GM12878 (cell line): ENCODE measurements at regions not wholly inside any gene's neighbourhood (a gene's known extent, or its start where the extent isn't known, plus 50 kb on each side); places are given as distances from the start of the nearest gene placed in this dataset.

Experiments
- ATAC-seq: fragments of 200-7000 bp; cut with Tn5 transposase; 3 replicates; pipeline ENCODE4 v1.9.1; 2020; ENCODE audit warnings: mild to moderate bottlenecking, moderate library complexity
- BruUV-seq: library from RNA; stranded (reverse); fragments of 400-500 nt; replicated peaks from 2 replicates; lab custom pipeline; 2021; lab: Mats Ljungman, UMichigan
- CTCF ChIA-PET: fragments of 300-600 bp; sonication (Branson Sonifier 250); formaldehyde crosslinking; extraction: SDS; loops from one replicate; lab custom pipeline; 2021; ENCODE audit warnings: inconsistent platforms; lab: Yijun Ruan, JAX
- POLR2A ChIA-PET: fragments of 350-600 bp; formaldehyde crosslinking; extraction: SDS; loops from one replicate; lab custom pipeline; 2021; ENCODE audit warnings: inconsistent platforms; lab: Charles Lee
- RAD21 ChIA-PET: fragments of 300-600 bp; sonication (Branson Sonifier 250); formaldehyde crosslinking; loops from one replicate; lab custom pipeline; 2023; ENCODE audit warnings: antibody characterized with exemption; ENCODE audit not compliant: unreplicated experiment; lab: Charles Lee
- SMC1A ChIA-PET: fragments of 300-600 bp; sonication (Branson Sonifier 250); formaldehyde crosslinking; loops from one replicate; lab custom pipeline; 2023; ENCODE audit not compliant: unreplicated experiment, uncharacterized antibody; lab: Charles Lee
- DNase-seq: peaks from one replicate; pipeline ENCODE4 v3.0.0-alpha.2; 2011; ENCODE audit warnings: low read depth, low spot score
- FAIRE-seq: peaks from 3 replicates; lab custom pipeline; 2011; peaks lifted over from hg19 to GRCh38; lab: Jason Lieb, UNC
- H2AFZ ChIP-seq: 2 replicates; pipeline ENCODE4 v1.6.0; 2011; ENCODE audit warnings: low read depth, low read length, control low read depth; ENCODE audit not compliant: control insufficient read depth
- H3K27ac ChIP-seq: 2 replicates; pipeline ENCODE4 v1.5.1; 2011; ENCODE audit warnings: control low read depth; ENCODE audit not compliant: control insufficient read depth, insufficient read depth
- H3K27me3 ChIP-seq, 2 experiments: replicated peaks in 1 of 2; 2 replicates each; pipeline versions ENCODE4 v1.6.0 to v1.6.1; 2011; ENCODE audit warnings: low read length in 1 of 2; ENCODE audit not compliant: control insufficient read depth in 2 of 2, insufficient read depth in 2 of 2
- H3K36me3 ChIP-seq, 2 experiments: 2 replicates each; pipeline ENCODE4 v1.5.1; 2011; ENCODE audit warnings: low read length in 1 of 2; ENCODE audit not compliant: control insufficient read depth in 2 of 2, insufficient read depth in 2 of 2
- H3K4me1 ChIP-seq: 2 replicates; pipeline ENCODE4 v1.6.1; 2011; ENCODE audit warnings: mild to moderate bottlenecking, low read length, moderate library complexity, mixed read lengths; ENCODE audit not compliant: control insufficient read depth, insufficient read depth
- H3K4me2 ChIP-seq: 2 replicates; pipeline ENCODE4 v1.6.0; 2011; ENCODE audit warnings: control low read depth; ENCODE audit not compliant: control insufficient read depth, insufficient read depth
- H3K4me3 ChIP-seq: fragments of 200-600 bp; sonication (generic); 2 replicates; pipeline ENCODE4 v1.5.1; 2016
- H3K79me2 ChIP-seq: 2 replicates; pipeline ENCODE4 v1.6.0; 2011; ENCODE audit warnings: low read length; ENCODE audit not compliant: control insufficient read depth, insufficient read depth
- H3K9ac ChIP-seq: 2 replicates; pipeline ENCODE4 v1.8.0; 2011; ENCODE audit warnings: low read length, control low read depth, mixed read lengths; ENCODE audit not compliant: control insufficient read depth, insufficient read depth
- H3K9me3 ChIP-seq: replicated peaks from 3 replicates; pipeline ENCODE4 v1.5.1; 2011; ENCODE audit warnings: mild to moderate bottlenecking, low read length; ENCODE audit not compliant: control insufficient read depth, insufficient read depth
- H4K20me1 ChIP-seq: 2 replicates; pipeline ENCODE4 v1.6.0; 2011; ENCODE audit not compliant: control insufficient read depth, insufficient read depth
- CEBPZ ChIP-seq: fragments of 150-350 bp; IDR thresholded peaks from 2 replicates; pipeline ENCODE4 v1.6.1; 2016; ENCODE audit warnings: low read depth, low read length
- CTCF ChIP-seq, 3 experiments: IDR thresholded peaks in 2 of 3; conservative IDR thresholded peaks in 1 of 3; 2 replicates each; pipeline ENCODE4 v1.5.1; 2011; ENCODE audit warnings: low read depth in 3 of 3, low read length in 3 of 3, mild to moderate bottlenecking in 3 of 3, control low read depth in 2 of 3, moderate library complexity in 2 of 3, inconsistent platforms in 1 of 3, mixed read lengths in 1 of 3; ENCODE audit not compliant: control insufficient read depth in 2 of 3, insufficient read depth in 1 of 3; ENCODE audit errors: extremely low read depth in 1 of 3
- E2F8 ChIP-seq: fragments of 450-650 bp; IDR thresholded peaks from 2 replicates; pipeline ENCODE4 v1.6.1; 2018; ENCODE audit warnings: mild to moderate bottlenecking, low read depth, moderate library complexity; ENCODE audit not compliant: partially characterized antibody
- FOXK2 ChIP-seq: fragments of 450-650 bp; IDR thresholded peaks from 2 replicates; pipeline ENCODE4 v1.6.1; 2017; ENCODE audit warnings: mild to moderate bottlenecking, moderate library complexity
- LARP7 ChIP-seq: fragments of 450-650 bp; IDR thresholded peaks from 2 replicates; pipeline ENCODE4 v1.6.1; 2017; ENCODE audit warnings: mild to moderate bottlenecking
- RAD21 ChIP-seq: IDR thresholded peaks from 2 replicates; pipeline ENCODE4 v1.6.1; 2011; ENCODE audit warnings: mild to moderate bottlenecking, low read depth, low read length, moderate library complexity; ENCODE audit not compliant: insufficient read depth
- RELA ChIP-seq: fragments of 450-650 bp; IDR thresholded peaks from 2 replicates; pipeline ENCODE4 v1.8.0; 2014; ENCODE audit warnings: borderline replicate concordance; ENCODE audit not compliant: partially characterized antibody
- RELB ChIP-seq: fragments of 450-650 bp; IDR thresholded peaks from 2 replicates; pipeline ENCODE4 v1.6.1; 2017; ENCODE audit warnings: low read depth, mild to moderate bottlenecking, moderate library complexity
- SMC3 ChIP-seq: IDR thresholded peaks from 2 replicates; pipeline ENCODE4 v1.6.1; 2011; ENCODE audit warnings: low read length, improper control_type of control experiment, borderline replicate concordance
- ZNF217 ChIP-seq: fragments of 450-650 bp; IDR thresholded peaks from 2 replicates; pipeline ENCODE4 v1.6.1; 2017; ENCODE audit warnings: antibody characterized with exemption, mild to moderate bottlenecking
- ZSCAN29 ChIP-seq: fragments of 450-650 bp; IDR thresholded peaks from 2 replicates; pipeline ENCODE4 v1.6.1; 2017; ENCODE audit warnings: mild to moderate bottlenecking, moderate library complexity
- WGBS: methylation state at CpG from one replicate; pipeline ENCODE4 v1.1.6; 2016; ENCODE audit warnings: low lambda C conversion rate; ENCODE audit not compliant: insufficient replicate concordance, insufficient coverage; ENCODE audit errors: missing lambda C conversion rate; 5-methylcytosine and 5-hydroxymethylcytosine counted together
- in situ Hi-C: fragments of 300-500 bp; cut with MboI; formaldehyde crosslinking; loops from 9 replicates; pipeline ENCODE4 v1.14.3; 2018; ENCODE audit warnings: mixed read lengths
- intact Hi-C: fragments of 100-400 bp; cut with micrococcal nuclease; formaldehyde crosslinking; loops from one replicate; pipeline ENCODE4 v1.14.2; 2022; ENCODE audit not compliant: unreplicated experiment

- no peak for TF ChIP-seq RELB
- TF ChIP-seq ZSCAN29: no peak
- TF ChIP-seq E2F8: no peak
- TF ChIP-seq ZNF217: no peak
- no peak for TF ChIP-seq RAD21
- no peak for TF ChIP-seq RELA
- TF ChIP-seq LARP7: no peak
These were observed 111.2 kb upstream of the CLDN10 start (continued) for GRCh38 chr13:95441326-95441725.

GRCh38 chr13:95444006-95444730, 108.4 kb upstream of the CLDN10 start:
- H3K79me2 ChIP-seq: no peaks in the 10 kb centered on the region
- H3K27ac ChIP-seq: no peak overlapping the region
- no peak overlapping the region for H3K4me2 ChIP-seq
- no peak overlapping the region for H2AFZ ChIP-seq
- H3K9ac ChIP-seq: no peak overlapping the region
- H3K36me3 ChIP-seq: no peaks in the 10 kb centered on the region
- ChIA-PET CTCF (no interaction called here), RAD21 (no interaction called here), POLR2A (no interaction called here), SMC1A (no interaction called here)
- no peaks in the 10 kb centered on the region; a peak in 1 of 4 replicates for H3K27me3 ChIP-seq
- FAIRE-seq: no peak
- DNase-seq: no peak
- H3K9me3 ChIP-seq: no peaks in the 10 kb centered on the region
- H4K20me1 ChIP-seq: no peaks in the 10 kb centered on the region
- 83% methylated on average over 6 of the region's 6 CpGs for WGBS
- intact Hi-C loops: no loop called here
- ATAC-seq: no peak
- no peaks in the 10 kb centered on the region for H3K4me1 ChIP-seq
- in situ Hi-C loops: no loop called here
- H3K4me3 ChIP-seq: no peak overlapping the region
- no TSS peak for BruUV-seq
- no peak for TF ChIP-seq CEBPZ
- no peak for TF ChIP-seq SMC3
- no peak for TF ChIP-seq CTCF (IDR thresholded peaks at IDR 0.05 in 2 of 3, conservative IDR thresholded peaks at IDR 0.05 in 1 of 3; ENCODE audit: control insufficient read depth in 2 of 3, extremely low read depth in 1 of 3, insufficient read depth in 1 of 3, low read depth in 3 of 3, low read length in 3 of 3)
- TF ChIP-seq FOXK2: no peak
